Endothelial cell of umbilical vein (primary cell): ENCODE measurements at regions not wholly inside any gene's neighbourhood (a gene's known extent, or its start where the extent isn't known, plus 50 kb on each side); places are given as distances from the start of the nearest gene placed in this dataset.

ENCODE experiments used
- BruUV-seq: library from RNA; stranded (reverse); fragments of 400-500 nt; replicated peaks from 2 replicates; lab custom pipeline; 2021; lab: Mats Ljungman, UMichigan
- CTCF ChIA-PET: fragments of 300-600, 350-600 bp; sonication (Branson Sonifier 250); formaldehyde crosslinking; loops from one replicate; lab custom pipeline; 2021; ENCODE audit warnings: antibody characterized with exemption, inconsistent platforms; lab: Charles Lee
- POLR2A ChIA-PET: fragments of 300-600, 350-600 bp; sonication (Branson Sonifier 250); formaldehyde crosslinking; loops from one replicate; lab custom pipeline; 2021; ENCODE audit warnings: antibody characterized with exemption, inconsistent platforms; lab: Charles Lee
- DNase-seq: peaks from one replicate; pipeline ENCODE4 v3.0.0-alpha.2; 2011; ENCODE audit warnings: low read depth, low spot score
- FAIRE-seq: peaks from 2 replicates; lab custom pipeline; 2011; peaks lifted over from hg19 to GRCh38; lab: Jason Lieb, UNC
- H2AFZ ChIP-seq: 2 replicates; pipeline ENCODE4 v1.6.0; 2012; ENCODE audit warnings: low read depth, low read length, control low read depth, inconsistent platforms
- H3K27ac ChIP-seq: 2 replicates; pipeline ENCODE4 v1.5.1; 2011; ENCODE audit warnings: low read depth, mild to moderate bottlenecking, control low read depth, low read length, moderate library complexity; ENCODE audit not compliant: insufficient read depth
- H3K27me3 ChIP-seq, 2 experiments: 2 replicates each; pipeline versions ENCODE4 v1.6.0 to v1.6.1; 2011; ENCODE audit warnings: low read length in 2 of 2, mixed read lengths in 1 of 2; ENCODE audit not compliant: control insufficient read depth in 2 of 2, insufficient read depth in 2 of 2
- H3K36me3 ChIP-seq, 2 experiments: 2 replicates in 1 of 2; 3 replicates in 1 of 2; pipeline ENCODE4 v1.5.1; 2011; ENCODE audit warnings: low read length in 2 of 2, mild to moderate bottlenecking in 1 of 2, moderate library complexity in 1 of 2; ENCODE audit not compliant: control insufficient read depth in 2 of 2, insufficient read depth in 2 of 2; ENCODE audit errors: extremely low read depth in 1 of 2
- H3K4me1 ChIP-seq: 3 replicates; pipeline ENCODE4 v1.5.1; 2011; ENCODE audit warnings: mild to moderate bottlenecking, low read length; ENCODE audit not compliant: control insufficient read depth, insufficient read depth; ENCODE audit errors: extremely low read depth
- H3K4me2 ChIP-seq: 2 replicates; pipeline ENCODE4 v1.6.1; 2011; ENCODE audit warnings: low read length, control low read depth, mixed read lengths; ENCODE audit not compliant: insufficient read depth
- H3K4me3 ChIP-seq, 3 experiments: fragments of 200-600 bp in 1 of 3; sonication (generic), shearing (Covaris generic) in 1 of 3; replicated peaks in 1 of 3; 2 replicates each; pipeline ENCODE4 v1.5.1; 2011 to 2016; ENCODE audit warnings: control low read depth in 3 of 3, low read length in 3 of 3, mild to moderate bottlenecking in 2 of 3, inconsistent platforms in 1 of 3, low read depth in 1 of 3, moderate library complexity in 1 of 3; ENCODE audit not compliant: insufficient read depth in 1 of 3
- H3K79me2 ChIP-seq: 2 replicates; pipeline ENCODE4 v1.6.0; 2012; ENCODE audit warnings: low read length, inconsistent platforms; ENCODE audit not compliant: control insufficient read depth, insufficient read depth
- H3K9ac ChIP-seq: replicated peaks from 2 replicates; pipeline ENCODE3; 2011; ENCODE audit warnings: low read length, control low read depth; ENCODE audit not compliant: insufficient read depth; ENCODE audit errors: extremely low read depth
- H3K9me1 ChIP-seq: replicated peaks from 3 replicates; pipeline ENCODE4 v1.6.0; 2011; ENCODE audit warnings: mild to moderate bottlenecking, low read length; ENCODE audit not compliant: control insufficient read depth, insufficient read depth; ENCODE audit errors: extremely low read depth
- H3K9me3 ChIP-seq: replicated peaks from 2 replicates; pipeline ENCODE4 v1.5.1; 2012; ENCODE audit warnings: low read length, inconsistent platforms; ENCODE audit not compliant: control insufficient read depth, insufficient read depth
- H4K20me1 ChIP-seq: replicated peaks from 2 replicates; pipeline ENCODE3; 2011; ENCODE audit warnings: mild to moderate bottlenecking, low read length; ENCODE audit not compliant: control insufficient read depth, insufficient read depth; ENCODE audit errors: extremely low read depth
- EZH2 ChIP-seq: IDR thresholded peaks from 2 replicates; pipeline ENCODE4 v1.6.1; 2012; ENCODE audit warnings: borderline replicate concordance, low read depth, mild to moderate bottlenecking, moderate library complexity, low read length, inconsistent platforms; ENCODE audit not compliant: severe bottlenecking
- FOS ChIP-seq: IDR thresholded peaks from 2 replicates; pipeline ENCODE4 v1.6.1; 2011; ENCODE audit warnings: mild to moderate bottlenecking, low read length, moderate library complexity, borderline replicate concordance; ENCODE audit not compliant: insufficient read depth
- GATA2 ChIP-seq: IDR thresholded peaks from 2 replicates; pipeline ENCODE4 v1.7.0; 2011; ENCODE audit warnings: low read depth, mild to moderate bottlenecking, moderate library complexity, mixed read lengths, low read length; ENCODE audit not compliant: insufficient read length, insufficient read depth
- JUN ChIP-seq: IDR thresholded peaks from 2 replicates; pipeline ENCODE4 v1.6.1; 2011; ENCODE audit warnings: borderline replicate concordance, low read depth; ENCODE audit not compliant: insufficient read length, insufficient read depth
- MAX ChIP-seq: IDR thresholded peaks from 2 replicates; pipeline ENCODE4 v1.6.1; 2011; ENCODE audit not compliant: insufficient read depth, insufficient read length
- MYC ChIP-seq: IDR thresholded peaks from one replicate; pipeline ENCODE4 v1.6.1; 2011; ENCODE audit warnings: mild to moderate bottlenecking, low read depth, low read length
- POLR2A ChIP-seq: IDR thresholded peaks from 2 replicates; pipeline ENCODE4 v1.6.1; 2012; ENCODE audit warnings: low read depth, mild to moderate bottlenecking, control low read depth, low read length
- POLR2AphosphoS5 ChIP-seq: IDR thresholded peaks from 2 replicates; pipeline ENCODE4 v1.6.1; 2012; ENCODE audit warnings: low read depth, mild to moderate bottlenecking, control low read depth, low read length, moderate library complexity; ENCODE audit not compliant: insufficient read depth
- dilution Hi-C: fragments of 300-500 bp; cut with MboI; formaldehyde crosslinking; loops from one replicate; pipeline ENCODE4 v1.15.0; 2019; ENCODE audit warnings: low sequenced_read_pairs; ENCODE audit not compliant: extremely low pct_ligation_motif_present
- intact Hi-C: fragments of 100-400 bp; cut with micrococcal nuclease; formaldehyde crosslinking; loops from one replicate; pipeline ENCODE4 v1.10.0; 2022
- TF ChIP-seq, protein P1 (sequence below), 2 donors: IDR thresholded peaks; 1 replicate in 1 of 2; 2 replicates in 1 of 2; pipeline ENCODE4 v1.5.1; 2011; ENCODE audit warnings: low read length in 2 of 2, mild to moderate bottlenecking in 2 of 2, moderate library complexity in 2 of 2, control low read depth in 1 of 2, inconsistent platforms in 1 of 2, low read depth in 1 of 2; ENCODE audit not compliant: insufficient read depth in 1 of 2; ENCODE audit errors: extremely low read depth in 1 of 2

GRCh38 chr11:69220561-69221051 lies 64.9 kb downstream of the SMIM38 start:
- H3K79me2 ChIP-seq: no peaks in the 10 kb centered on the region
- intact Hi-C loops: no loop called here
- CTCF ChIA-PET: interaction anchor here (1.0 kb wide), 1 partner anchor 89 kb away, joined by 3 read pairs; no protein-coding TSS in a partner anchor

More at GRCh38 chr11:69220561-69221051, 64.9 kb downstream of the SMIM38 start:
- DNase-seq (no peak), FAIRE-seq (no peak)
- no peaks in the 10 kb centered on the region for H3K9me1 ChIP-seq
- H3K27me3 ChIP-seq: peaks cover 2 to 33% of the 10 kb centered on the region in 2 experiments
- H4K20me1 ChIP-seq: no peaks in the 10 kb centered on the region
- BruUV-seq: no TSS peak
- H2AFZ ChIP-seq: no peak overlapping the region
- H3K36me3 ChIP-seq: no peaks in the 10 kb centered on the region
- no peak overlapping the region for H3K27ac ChIP-seq
- no peak overlapping the region for H3K4me2 ChIP-seq
- no peak overlapping the region for H3K9ac ChIP-seq
- TF ChIP-seq JUN (no peak), POLR2AphosphoS5 (no peak), MYC (no peak), FOS (no peak), EZH2 (no peak), GATA2 (no peak), POLR2A (no peak), MAX (no peak)
- TF ChIP-seq, protein P1, sequence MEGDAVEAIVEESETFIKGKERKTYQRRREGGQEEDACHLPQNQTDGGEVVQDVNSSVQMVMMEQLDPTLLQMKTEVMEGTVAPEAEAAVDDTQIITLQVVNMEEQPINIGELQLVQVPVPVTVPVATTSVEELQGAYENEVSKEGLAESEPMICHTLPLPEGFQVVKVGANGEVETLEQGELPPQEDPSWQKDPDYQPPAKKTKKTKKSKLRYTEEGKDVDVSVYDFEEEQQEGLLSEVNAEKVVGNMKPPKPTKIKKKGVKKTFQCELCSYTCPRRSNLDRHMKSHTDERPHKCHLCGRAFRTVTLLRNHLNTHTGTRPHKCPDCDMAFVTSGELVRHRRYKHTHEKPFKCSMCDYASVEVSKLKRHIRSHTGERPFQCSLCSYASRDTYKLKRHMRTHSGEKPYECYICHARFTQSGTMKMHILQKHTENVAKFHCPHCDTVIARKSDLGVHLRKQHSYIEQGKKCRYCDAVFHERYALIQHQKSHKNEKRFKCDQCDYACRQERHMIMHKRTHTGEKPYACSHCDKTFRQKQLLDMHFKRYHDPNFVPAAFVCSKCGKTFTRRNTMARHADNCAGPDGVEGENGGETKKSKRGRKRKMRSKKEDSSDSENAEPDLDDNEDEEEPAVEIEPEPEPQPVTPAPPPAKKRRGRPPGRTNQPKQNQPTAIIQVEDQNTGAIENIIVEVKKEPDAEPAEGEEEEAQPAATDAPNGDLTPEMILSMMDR (IDR thresholded peaks at IDR 0.05; ENCODE audit: extremely low read depth in 1 of 2, insufficient read depth in 1 of 2, low read depth in 1 of 2, low read length in 2 of 2): no peak
- dilution Hi-C loops: no loop called here
- POLR2A ChIA-PET: no interaction called here
- H3K4me1 ChIP-seq: no peaks in the 10 kb centered on the region
- H3K4me3 ChIP-seq: no peak overlapping the region
- no peaks in the 10 kb centered on the region for H3K9me3 ChIP-seq
